ENCODE measurements at regions not wholly inside any gene's neighbourhood (a gene's known extent, or its start where the extent isn't known, plus 50 kb on each side); places are given as distances from the start of the nearest gene placed in this dataset.

- no peak for TF ChIP-seq EZH2phosphoT487 (IDR thresholded peaks at IDR 0.05; ENCODE audit: borderline replicate concordance, low read length)
- TF ChIP-seq CTCF (conservative IDR thresholded peaks at IDR 0.05; ENCODE audit: low read depth, low read length), result no peak
These were observed 1130.4 kb upstream of the SLC10A2 start for GRCh38 chr13:104196611-104197010.
